Type B pancreatic cell (in vitro differentiated cells): ENCODE measurements at regions not wholly inside any gene's neighbourhood (a gene's known extent, or its start where the extent isn't known, plus 50 kb on each side); places are given as distances from the start of the nearest gene placed in this dataset.

Experiments used
- DNase-seq: peaks from one replicate; pipeline ENCODE4 v3.0.0; 2021; ENCODE audit warnings: mixed read lengths; ENCODE audit not compliant: unreplicated experiment; ENCODE audit errors: extremely low spot score
- H3K27ac Mint-ChIP-seq: 2 replicates; pipeline ENCODE4 v1.8.0; 2021; ENCODE audit warnings: mild to moderate bottlenecking, mixed read lengths
- H3K27me3 Mint-ChIP-seq: 2 replicates; pipeline ENCODE4 v1.8.0; 2021; ENCODE audit warnings: mixed read lengths
- H3K36me3 Mint-ChIP-seq: 2 replicates; pipeline ENCODE4 v1.8.0; 2021; ENCODE audit warnings: mixed read lengths
- H3K4me1 Mint-ChIP-seq: one replicate; pipeline ENCODE4 v1.8.0; 2021; ENCODE audit warnings: mixed read lengths; ENCODE audit not compliant: unreplicated experiment
- H3K4me3 Mint-ChIP-seq: 2 replicates; pipeline ENCODE4 v1.8.0; 2021; ENCODE audit warnings: mild to moderate bottlenecking, mixed read lengths
- H3K9me3 Mint-ChIP-seq: 2 replicates; pipeline ENCODE4 v1.8.0; 2021; ENCODE audit warnings: mixed read lengths
- TF ChIP-seq, protein P1 (sequence below): fragments of 200-600 bp; sonication (generic); conservative IDR thresholded peaks from 2 replicates; pipeline ENCODE4 v1.5.0; 2021; ENCODE audit warnings: antibody characterized with exemption, mild to moderate bottlenecking

DNA sequence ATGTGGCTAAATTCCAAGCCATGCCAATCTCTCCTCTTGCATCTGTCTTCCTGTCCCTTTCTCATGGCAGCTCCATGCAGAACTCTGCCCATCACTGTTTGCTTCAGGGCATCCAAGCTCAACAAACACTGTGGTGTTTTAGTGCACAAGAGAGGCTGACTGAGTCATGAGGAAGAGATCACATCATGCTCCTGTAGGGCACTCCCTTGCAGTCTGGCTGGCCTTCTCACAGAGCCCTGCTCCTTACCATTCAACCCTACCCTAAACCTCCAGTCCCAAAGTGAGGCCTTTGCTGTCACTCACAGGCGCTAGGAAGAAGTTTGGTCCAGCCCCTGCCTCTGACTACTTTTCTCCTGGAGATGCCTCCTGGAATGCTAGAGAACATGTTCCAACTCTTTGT lies 194.0 kb downstream of the LRATD1 start:
- Mint-ChIP-seq H3K36me3 (no peaks in the 10 kb centered on the region), H3K27me3 (no peaks in the 10 kb centered on the region), H3K9me3 (peaks cover 1% of the 10 kb centered on the region), H3K4me3 (no peak overlapping the region), H3K4me1 (no peaks in the 10 kb centered on the region), H3K27ac (peak overlapping the region; percentile 51)
- TF ChIP-seq, protein P1, sequence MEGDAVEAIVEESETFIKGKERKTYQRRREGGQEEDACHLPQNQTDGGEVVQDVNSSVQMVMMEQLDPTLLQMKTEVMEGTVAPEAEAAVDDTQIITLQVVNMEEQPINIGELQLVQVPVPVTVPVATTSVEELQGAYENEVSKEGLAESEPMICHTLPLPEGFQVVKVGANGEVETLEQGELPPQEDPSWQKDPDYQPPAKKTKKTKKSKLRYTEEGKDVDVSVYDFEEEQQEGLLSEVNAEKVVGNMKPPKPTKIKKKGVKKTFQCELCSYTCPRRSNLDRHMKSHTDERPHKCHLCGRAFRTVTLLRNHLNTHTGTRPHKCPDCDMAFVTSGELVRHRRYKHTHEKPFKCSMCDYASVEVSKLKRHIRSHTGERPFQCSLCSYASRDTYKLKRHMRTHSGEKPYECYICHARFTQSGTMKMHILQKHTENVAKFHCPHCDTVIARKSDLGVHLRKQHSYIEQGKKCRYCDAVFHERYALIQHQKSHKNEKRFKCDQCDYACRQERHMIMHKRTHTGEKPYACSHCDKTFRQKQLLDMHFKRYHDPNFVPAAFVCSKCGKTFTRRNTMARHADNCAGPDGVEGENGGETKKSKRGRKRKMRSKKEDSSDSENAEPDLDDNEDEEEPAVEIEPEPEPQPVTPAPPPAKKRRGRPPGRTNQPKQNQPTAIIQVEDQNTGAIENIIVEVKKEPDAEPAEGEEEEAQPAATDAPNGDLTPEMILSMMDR = no peak
- no peak for DNase-seq

DNA sequence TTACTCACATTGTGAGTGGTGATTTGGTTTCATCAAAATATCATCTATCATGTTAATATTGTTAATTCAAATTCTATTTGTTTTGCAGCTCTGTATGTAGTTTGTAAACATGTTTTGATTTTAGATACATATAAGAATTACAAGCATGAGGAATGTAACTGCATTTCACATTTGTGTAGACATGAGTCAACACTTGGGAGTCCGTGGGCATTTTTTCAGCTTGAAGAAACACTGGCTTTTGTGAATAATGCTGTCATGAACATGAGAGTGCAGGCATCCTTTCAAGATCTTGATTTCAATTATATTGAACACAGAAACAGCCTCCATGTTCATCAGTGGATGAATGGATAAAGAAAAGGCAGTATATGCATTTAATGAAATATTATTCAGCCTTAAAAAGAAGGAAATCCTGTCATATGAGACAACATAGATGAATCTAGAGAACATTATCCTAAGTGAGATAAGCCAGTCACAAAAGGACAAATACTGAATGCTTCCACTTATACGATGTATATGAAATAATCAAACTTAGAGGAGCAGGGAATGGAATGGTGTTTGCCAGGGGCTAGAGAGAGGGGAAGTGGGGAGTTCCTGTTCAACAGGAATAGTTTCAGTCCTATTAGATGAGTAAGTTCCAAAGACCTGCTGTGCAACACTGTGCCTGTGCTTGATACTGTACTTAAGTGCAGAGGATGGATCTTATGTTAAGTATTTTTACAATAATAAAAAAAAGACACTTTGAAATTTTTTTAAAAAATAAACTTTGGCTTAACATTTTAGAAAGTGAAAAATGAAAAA lies 194.9 kb downstream of the LRATD1 start:
- H3K27me3 Mint-ChIP-seq = no peaks in the 10 kb centered on the region
- TF ChIP-seq, protein P1 = no peak
- no peak overlapping the region for H3K4me3 Mint-ChIP-seq
- H3K27ac Mint-ChIP-seq = peak overlapping the region; percentile 40
- no peaks in the 10 kb centered on the region for H3K36me3 Mint-ChIP-seq
- DNase-seq = no peak
- peaks cover 4% of the 10 kb centered on the region for H3K9me3 Mint-ChIP-seq
- no peaks in the 10 kb centered on the region for H3K4me1 Mint-ChIP-seq

- Mint-ChIP-seq H3K4me1 (no peaks in the 10 kb centered on the region), H3K9me3 (peaks cover 4% of the 10 kb centered on the region), H3K36me3 (no peaks in the 10 kb centered on the region), H3K27ac (no peak overlapping the region), H3K4me3 (no peak overlapping the region), H3K27me3 (no peaks in the 10 kb centered on the region)
- DNase-seq = no peak
- TF ChIP-seq, protein P1 = no peak
Measured at GRCh38 chr2:14828223-14828622, 195.7 kb downstream of the LRATD1 start.

- Mint-ChIP-seq H3K27me3 (no peaks in the 10 kb centered on the region), H3K9me3 (peaks cover 4% of the 10 kb centered on the region), H3K27ac (no peak overlapping the region), H3K36me3 (no peaks in the 10 kb centered on the region), H3K4me1 (no peaks in the 10 kb centered on the region), H3K4me3 (no peak overlapping the region)
- no peak for DNase-seq
- TF ChIP-seq, protein P1 = no peak
Measured at GRCh38 chr2:14828968-14829367, 196.5 kb downstream of the LRATD1 start.

GRCh38 chr2:14831458-14831857 lies 198.9 kb downstream of the LRATD1 start:
- no peaks in the 10 kb centered on the region for H3K4me1 Mint-ChIP-seq
- no peaks in the 10 kb centered on the region for H3K36me3 Mint-ChIP-seq
- H3K27me3 Mint-ChIP-seq = no peaks in the 10 kb centered on the region
- DNase-seq = no peak
- H3K27ac Mint-ChIP-seq = no peak overlapping the region
- no peak overlapping the region for H3K4me3 Mint-ChIP-seq
- TF ChIP-seq, protein P1 = peak; percentile 29
- peaks cover 4% of the 10 kb centered on the region for H3K9me3 Mint-ChIP-seq
